Sciatic nerve (tissue), 2 donors: ENCODE measurements at regions not wholly inside any gene's neighbourhood (a gene's known extent, or its start where the extent isn't known, plus 50 kb on each side); places are given as distances from the start of the nearest gene placed in this dataset.
"Not testable (repeated sequence)": the region's sequence is repeated elsewhere in the genome, so short reads cannot be mapped to it uniquely, and the experiment has no call there.

Experiments
- ATAC-seq: fragments of 200-7000 bp; cut with Tn5 transposase; one replicate; pipeline ENCODE4 v1.9.1; 2020; ENCODE audit warnings: mild to moderate bottlenecking, moderate library complexity
- DNase-seq: peaks from one replicate; pipeline ENCODE4 v3.0.0-alpha.2; 2020; ENCODE audit warnings: low spot score
- intact Hi-C: fragments of 100-400 bp; cut with DNase I; formaldehyde crosslinking; loops from one replicate; pipeline ENCODE4 v1.14.2; 2022
- donor health status: DM: no; HTN: no; CAD: no.
- donor health status: DM: no; HTN: no; CAD: no.

DNA sequence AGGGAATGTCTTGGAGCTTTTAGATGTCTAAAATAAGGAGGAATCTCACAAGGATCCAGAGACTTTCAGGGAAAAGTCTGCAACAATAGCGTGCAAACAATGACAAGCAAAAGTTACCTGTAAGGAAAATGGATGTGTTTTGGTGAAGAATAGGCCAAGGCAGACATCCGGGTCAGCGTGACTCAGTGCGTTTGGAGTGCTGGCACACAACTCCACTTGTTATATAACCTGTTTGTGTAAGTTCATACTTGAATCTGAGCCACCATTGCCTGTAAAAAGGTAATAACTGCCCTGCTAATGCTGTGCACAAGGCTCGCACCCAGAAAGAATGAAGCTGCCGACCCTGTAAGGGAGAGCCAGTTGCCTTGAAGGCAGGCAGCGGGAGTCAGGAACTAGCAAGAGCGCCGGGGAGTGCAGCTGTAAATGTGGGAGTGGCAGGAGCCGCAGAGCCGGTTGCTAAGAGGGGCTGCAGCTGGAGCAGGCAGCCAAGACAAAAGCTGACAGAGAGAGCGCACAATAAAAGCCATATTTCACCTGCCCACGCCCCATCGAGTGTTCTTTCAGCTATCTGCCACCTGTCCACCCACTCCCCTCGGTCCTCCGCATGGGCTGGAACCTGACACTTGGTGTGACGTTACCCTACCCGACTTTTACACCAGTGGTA lies 638.5 kb upstream of the MIS18BP1 start:
- DNase-seq (no peak), ATAC-seq (peak; percentile 38)
- intact Hi-C loops: no loop called here

DNA sequence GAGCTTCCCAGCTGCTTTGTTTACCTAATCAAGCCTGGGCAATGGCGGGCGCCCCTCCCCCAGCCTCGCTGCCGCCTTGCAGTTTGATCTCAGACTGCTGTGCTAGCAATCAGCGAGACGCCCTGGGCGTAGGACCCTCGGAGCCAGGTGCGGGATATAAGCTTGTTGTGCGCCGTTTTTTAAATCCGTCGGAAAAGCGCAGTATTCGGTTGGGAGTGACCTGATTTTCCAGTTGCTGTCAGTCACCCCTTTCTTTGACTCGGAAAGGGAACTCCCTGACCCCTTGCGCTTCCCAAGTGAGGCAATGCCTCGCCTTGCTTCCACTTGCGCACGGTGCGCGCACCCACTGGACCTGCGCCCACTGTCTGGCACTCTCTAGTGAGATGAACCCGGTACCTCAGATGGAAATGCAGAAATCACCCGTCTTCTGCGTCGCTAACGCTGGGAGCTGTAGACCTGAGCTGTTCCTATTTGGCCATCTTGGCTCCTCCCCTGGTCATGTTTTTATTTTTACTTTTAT lies 635.8 kb upstream of the MIS18BP1 start:
- DNase-seq, intact Hi-C loops, ATAC-seq: not testable (repeated sequence)

DNA sequence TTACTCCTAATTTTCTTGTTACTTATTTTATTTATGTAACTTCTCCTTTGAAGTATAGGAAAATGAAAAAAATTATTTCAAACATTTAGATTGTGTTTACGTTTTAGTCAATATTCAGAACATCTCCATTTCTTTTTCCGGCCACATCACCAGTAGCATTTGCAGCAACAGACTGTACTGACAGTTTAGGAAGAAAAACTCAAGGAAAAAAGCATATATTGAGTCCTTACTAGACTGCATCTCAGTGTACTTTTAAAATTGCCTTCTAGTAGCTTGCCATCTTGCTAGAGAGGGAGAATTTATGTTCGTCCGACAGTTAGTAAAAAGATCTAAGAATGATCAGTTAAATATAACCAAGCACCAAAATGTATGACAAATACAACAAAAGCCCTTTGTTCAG lies 625.0 kb upstream of the MIS18BP1 start:
- intact Hi-C loops: no loop called here
- no peak for DNase-seq
- ATAC-seq: no peak

DNA sequence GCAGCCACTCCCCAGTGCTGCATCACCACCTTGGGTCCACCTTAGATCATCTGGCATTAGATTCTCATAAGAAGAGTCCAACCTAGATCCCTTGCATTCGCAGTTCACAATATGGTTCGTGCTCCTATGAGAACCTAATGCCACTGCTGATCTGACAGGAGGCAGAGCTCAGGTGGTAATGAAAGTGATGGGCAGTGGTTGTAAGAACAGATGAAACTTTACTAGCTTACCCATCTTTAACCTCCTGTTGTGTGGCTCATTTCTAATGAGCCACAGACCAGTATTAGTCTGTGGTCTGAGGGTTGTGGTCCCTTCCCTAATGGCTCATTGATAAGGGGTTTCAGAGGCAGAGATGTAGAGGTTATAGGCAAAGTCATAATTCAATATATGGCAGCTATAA lies 615.9 kb upstream of the MIS18BP1 start:
- intact Hi-C loops: no loop called here
- ATAC-seq: no peak
- DNase-seq: no peak

DNA sequence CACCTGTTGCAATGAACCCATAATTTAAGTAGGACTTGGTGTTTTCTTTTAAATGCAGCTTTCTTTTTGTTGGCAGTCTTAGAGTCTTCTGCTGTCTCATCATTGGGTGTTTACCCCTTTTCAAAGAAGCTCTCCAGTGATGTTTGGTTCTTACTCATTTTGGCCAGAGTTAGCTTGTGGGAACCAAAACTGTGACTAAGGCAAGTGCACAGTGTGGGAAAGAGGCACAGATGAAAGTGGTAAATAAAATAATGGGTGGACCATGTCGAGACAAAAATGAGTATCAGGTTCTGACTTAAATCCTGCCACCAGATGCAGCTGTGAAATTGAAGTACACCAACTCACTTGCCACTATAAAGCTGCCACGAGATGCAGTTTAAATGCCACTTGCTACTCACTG lies 615.4 kb upstream of the MIS18BP1 start:
- intact Hi-C loops: no loop called here
- DNase-seq (no peak), ATAC-seq (no peak)

DNA sequence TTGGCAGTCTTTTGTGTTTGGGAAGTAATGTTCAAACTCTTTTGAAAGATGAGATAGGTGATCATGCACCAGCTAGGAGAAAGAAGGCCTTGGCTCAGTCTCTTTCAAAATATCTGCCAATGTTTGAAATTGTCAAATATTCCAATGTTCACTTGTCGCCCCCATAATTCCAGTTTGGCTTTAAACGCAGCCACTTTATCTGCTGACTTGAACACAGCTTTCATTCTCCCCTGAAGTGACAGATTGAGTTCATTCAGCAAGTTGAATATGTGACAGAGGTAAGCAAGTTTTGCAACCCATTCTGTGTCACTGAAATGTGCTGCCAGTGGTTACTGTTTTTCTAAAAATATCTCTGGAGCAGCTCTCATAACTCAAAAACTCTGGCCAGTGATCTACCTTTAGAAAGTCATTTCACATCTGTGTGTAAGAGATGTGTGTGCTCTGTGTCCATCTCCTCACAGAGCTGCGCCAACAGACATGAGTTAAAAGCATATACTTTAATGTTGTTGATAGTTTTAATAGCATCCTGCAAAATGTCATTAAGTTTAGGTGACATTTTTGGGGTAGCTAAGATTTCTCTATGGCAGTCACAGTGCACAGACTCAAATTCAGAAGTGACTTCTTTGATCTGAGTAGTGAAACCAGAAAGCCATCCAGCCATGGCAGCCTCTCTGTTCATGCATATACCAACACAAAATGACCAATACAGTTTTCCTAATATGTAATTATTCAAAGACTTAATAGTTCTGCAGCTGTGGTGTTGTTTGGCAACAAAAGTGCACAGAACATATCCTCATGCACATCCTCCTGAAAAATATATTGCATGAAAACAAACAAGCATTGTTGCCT lies 614.3 kb upstream of the MIS18BP1 start:
- intact Hi-C loops: no loop called here
- DNase-seq: no peak
- ATAC-seq: no peak

DNA sequence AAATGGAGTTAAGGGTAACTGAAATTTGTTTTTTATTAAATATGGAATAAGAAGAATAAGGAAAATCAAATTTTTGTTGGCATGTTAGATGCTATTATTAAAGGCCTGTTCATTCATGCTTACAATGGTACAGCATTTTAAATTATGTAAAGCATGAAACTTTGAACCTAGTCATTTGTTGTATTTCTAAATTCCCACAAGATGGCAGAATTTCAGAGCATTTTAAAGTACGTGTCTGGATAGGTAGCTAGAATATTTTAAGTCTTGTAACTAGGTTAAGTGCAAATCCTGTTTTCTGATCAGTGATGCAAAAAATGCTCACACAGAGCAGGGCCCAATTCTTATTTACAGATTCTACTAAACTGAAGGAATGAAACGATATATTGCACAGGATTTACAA lies 585.6 kb upstream of the MIS18BP1 start:
- intact Hi-C loops: no loop called here
- ATAC-seq (no peak), DNase-seq (no peak)

DNA sequence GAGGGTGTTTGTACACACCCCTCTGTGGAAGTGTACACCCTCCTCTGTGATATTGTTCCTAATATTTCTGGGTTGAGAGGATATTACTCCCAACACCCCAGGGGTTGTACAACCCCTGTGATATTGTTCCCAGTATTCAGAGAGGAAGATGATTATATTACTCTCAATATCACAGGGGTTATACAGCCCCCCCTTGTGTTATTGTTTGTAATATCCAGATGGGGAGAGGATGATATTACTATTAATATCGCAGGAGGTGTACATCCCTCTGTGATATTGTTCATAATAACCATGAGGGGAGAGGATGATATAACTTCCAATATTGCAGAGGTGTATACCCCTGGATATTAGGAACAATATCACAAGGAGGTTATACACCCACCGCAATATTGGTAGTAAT lies 566.1 kb upstream of the MIS18BP1 start:
- no peak for ATAC-seq
- intact Hi-C loops: no loop called here

DNA sequence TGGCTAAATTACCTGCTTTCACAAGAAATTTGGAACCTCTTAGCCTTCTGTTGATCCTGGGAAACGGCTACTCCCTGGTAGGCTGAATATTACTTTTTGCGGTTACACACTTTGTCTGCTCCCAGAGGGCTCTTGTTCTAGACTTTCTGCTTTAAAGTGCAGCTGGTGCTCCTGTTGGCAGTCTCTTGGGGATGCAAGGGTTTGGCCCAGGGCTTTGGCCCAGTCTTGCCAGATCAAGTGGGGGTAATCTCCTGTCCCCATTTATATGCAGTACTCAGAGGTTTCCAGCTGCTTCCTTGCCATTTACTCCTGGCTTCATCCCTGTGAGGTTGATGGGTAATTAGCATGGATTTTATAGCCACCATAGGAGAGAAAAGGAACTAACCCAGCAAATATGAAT lies 558.2 kb upstream of the MIS18BP1 start:
- intact Hi-C loops: no loop called here
- no peak for DNase-seq
- ATAC-seq: no peak

More for the DNA sequence above, 566.1 kb upstream of the MIS18BP1 start:
- no peak for DNase-seq

DNA sequence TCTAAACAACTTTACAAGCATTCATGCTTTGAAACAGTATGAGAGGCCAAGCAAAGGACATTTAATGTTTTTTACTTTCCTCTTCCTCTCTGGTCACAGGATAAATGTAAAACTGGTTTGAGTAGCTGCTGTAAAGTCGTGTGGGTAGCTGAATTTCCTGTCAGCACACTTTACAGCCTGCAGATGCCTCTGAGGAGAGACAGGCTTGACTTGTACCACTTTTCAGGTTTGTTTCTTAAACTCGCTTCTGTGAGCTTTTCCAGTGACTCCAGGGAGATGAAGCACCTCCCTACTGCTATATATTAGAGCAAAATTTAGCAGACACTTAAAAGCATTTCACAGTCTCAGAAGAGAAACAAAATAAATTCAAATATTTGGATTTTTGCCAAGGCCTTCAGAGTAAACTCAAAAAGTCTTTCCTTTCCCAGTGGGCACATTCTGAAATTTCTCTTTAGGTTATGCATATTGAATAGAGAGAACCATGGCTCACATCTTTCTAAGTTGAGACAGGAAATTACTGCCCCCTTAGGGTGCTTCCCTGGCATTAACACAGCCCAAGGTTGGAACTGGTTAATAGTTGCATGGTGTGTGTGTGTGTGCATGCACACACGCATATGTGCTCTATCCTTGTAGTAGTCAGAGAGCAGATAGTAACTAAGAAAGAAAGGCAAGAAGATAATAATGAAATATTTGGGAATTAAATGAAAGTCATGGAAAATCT lies 557.3 kb upstream of the MIS18BP1 start:
- ATAC-seq (no peak), DNase-seq (no peak)
- intact Hi-C loops: no loop called here

DNA sequence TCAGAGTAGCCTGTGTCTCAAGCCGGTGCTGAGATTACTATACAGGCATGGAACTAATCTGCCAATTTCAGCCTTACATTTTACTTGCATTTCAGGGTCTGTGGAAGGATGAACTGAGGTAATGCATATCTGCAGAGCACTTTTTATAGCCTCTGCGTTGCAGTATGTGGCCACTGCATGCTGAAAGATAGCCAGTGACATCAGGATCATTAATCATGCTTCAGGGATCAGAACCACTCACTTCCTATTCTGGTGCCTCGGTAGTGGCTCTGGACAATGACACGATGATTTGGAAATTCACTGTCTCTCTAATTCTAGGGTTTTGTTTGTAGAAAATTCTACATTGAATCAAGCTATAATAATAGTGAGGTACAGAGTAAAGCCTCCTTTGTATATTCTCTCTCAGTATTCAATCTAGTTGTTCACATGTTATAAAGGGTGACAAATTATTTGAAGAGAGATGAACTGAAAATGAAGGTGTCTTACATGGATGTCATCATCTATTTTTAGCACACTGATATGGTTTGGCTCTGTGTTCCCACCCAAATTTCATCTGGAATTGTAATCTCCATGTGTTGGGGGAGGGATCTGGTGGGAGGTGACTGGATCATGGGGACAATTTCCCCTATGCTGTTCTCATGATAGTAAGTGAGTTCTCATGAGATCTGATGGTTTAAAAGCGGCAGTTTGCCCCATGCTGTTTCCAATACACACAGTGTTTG lies 554.3 kb upstream of the MIS18BP1 start:
- no peak for ATAC-seq
- intact Hi-C loops: no loop called here
- DNase-seq: no peak

DNA sequence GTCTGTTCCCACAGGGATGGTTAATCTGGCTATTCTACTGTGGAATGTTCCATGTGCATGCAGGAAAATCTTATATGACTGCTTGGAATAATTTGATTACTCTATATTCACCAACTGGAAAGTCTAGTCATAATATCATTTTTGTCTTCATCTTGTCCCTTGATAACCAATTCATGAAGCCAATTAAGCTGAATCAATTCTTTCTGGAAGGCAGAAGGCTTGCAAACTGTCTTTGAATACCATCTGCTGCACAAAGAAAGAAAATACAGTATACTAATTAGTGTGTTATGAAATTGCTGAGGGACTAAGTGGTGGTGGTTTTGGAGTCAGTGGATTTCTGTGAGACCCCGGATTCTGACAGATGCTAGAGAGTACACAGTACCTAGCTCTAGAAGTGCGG lies 546.5 kb upstream of the MIS18BP1 start:
- ATAC-seq (no peak), DNase-seq (no peak)
- intact Hi-C loops: no loop called here

DNA sequence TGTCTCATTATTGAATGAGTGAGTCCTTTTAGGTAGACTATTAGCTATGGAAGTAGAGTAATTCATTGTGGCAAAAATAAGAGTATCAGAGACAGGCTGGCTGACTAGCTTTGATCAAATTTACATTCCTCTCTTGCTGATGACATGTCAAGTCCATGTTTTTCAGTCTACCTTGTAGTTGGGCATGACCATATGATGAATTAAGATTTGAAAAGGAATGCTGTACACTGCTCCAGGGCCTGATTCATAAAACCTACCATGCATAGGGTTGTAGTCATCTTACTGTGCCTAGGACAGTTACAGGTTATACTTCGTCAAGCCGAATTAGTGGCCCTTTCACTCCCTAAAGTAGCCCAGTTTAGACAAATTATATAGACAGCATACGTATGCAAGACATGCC lies 545.7 kb upstream of the MIS18BP1 start:
- no peak for ATAC-seq
- intact Hi-C loops: no loop called here
- no peak for DNase-seq

DNA sequence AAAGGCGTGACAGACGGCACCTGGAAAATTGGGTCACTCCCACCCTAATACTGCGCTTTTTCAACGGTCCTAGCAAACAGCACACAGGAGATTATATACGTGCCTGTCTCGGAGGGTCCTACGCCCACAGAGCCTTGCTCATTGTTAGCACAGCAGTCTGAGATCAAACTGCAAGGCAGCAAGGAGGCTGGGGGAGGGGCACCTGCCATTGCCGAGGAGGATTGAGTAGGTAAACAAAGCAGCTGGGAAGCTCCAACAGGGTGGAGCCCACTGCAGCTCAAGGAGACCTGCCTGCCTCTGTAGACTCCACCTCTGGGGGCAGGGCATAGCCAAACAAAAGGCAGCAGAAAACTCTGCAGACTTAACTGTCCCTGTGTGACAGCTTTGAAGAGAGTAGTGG lies 543.0 kb upstream of the MIS18BP1 start:
- intact Hi-C loops, DNase-seq, ATAC-seq: not testable (repeated sequence)

DNA sequence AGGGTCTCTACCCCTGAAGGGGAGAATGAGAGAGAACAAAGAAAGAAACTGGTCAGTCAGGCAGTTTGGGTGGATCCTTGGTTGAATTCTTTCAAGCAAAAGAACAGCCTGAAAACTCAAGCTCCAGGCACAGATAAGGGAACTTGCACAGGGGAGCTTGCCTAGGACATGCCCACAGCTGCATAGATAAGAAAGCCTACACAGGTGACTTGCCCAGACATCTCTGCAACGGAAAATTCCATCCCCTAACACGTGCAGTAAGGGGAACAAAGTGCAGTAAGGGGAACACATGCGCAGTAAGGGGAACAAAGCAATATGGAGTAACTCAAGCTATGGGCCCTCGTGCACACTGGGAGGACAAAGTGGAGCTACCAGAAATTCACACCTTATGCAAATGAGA lies 540.1 kb upstream of the MIS18BP1 start:
- ATAC-seq: no peak
- intact Hi-C loops: no loop called here
- DNase-seq: no peak

DNA sequence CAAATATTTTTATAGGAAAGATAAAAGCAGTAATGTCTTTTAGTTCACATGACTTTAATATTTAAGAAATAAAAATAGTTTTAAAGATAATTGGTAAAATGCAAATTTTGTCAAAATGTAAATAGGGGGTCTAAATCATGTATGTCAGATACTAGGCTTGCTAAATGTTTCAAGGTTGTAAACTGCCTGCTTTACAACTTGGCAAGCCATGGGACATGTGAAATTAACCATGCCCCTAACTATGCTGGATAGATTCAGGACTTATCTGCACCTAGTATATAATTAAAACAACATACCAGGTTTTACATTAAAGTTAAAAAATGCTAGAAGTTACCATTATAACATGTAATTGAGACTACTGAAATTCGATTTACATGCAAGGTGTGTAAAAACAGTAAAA lies 537.3 kb upstream of the MIS18BP1 start:
- DNase-seq: no peak
- intact Hi-C loops: no loop called here
- no peak for ATAC-seq

DNA sequence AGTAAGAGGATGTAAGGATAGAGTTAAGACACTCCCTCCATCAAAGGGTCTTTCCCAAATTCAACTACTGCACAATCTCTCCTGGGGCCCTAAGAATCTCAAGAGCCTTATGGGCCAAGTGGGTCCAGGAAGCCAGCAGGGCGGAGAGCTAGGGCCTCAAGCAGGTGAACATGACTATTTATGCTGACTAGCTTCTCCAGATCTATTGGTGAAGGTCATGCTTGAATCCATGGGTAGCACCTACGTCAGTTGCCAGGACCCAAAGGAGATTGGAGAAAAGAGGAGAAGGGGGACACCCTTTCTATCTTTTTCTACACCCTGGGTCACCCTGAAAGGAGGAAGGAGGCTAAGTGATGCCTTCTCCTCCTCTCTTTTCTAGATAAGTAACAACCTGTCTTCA lies 534.2 kb upstream of the MIS18BP1 start:
- intact Hi-C loops: no loop called here

DNA sequence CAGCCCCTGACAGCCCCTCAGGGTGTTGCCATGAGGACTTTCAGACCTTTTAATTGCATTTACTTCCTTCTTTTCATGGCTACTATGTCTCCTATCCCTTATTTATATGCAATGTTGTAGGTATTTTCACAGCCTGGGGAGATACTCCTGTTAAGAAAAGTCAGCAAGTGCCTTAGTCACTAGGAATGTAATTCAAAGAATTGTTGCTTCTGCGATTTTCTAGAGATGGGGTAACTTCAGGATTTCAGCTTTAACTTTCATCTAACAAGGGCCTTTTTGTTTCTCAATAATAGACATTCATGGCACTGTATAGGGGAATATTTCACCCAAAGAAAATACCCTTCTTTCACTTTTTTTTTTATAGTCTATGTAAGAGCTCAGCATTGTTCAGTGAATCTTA lies 533.3 kb upstream of the MIS18BP1 start:
- ATAC-seq (no peak), DNase-seq (no peak)
- intact Hi-C loops: no loop called here

More for the DNA sequence above, 534.2 kb upstream of the MIS18BP1 start:
- ATAC-seq (no peak), DNase-seq (no peak)

DNA sequence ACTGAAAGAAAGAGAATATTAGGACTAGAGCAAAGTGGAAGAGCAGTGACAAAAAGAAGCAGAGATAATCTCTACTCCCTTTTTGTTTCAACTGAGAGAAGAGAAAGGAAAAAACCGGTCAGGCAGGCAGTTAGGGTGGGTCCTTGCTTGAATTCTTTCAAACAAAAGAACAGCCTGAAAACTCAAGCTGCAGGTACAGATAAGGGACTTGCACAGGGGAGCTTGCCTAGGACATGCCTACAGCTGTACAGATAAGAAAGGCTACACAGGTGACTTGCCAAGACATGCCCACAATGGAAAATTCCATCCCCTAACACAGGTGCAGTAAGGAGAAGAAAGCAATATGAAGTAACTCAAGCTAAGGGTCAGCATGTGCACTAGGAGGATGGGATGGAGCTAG lies 532.2 kb upstream of the MIS18BP1 start:
- no peak for DNase-seq
- intact Hi-C loops: no loop called here
- no peak for ATAC-seq
